Thymus (tissue), 11 donors: ENCODE measurements at regions not wholly inside any gene's neighbourhood (a gene's known extent, or its start where the extent isn't known, plus 50 kb on each side); places are given as distances from the start of the nearest gene placed in this dataset.
"Not testable (repeated sequence)": the region's sequence is repeated elsewhere in the genome, so short reads cannot be mapped to it uniquely, and the experiment has no call there.

Experiments used
- DNase-seq, 9 donors: peaks; one replicate each; pipeline ENCODE4 v3.0.0-alpha.2; 2013; ENCODE audit warnings: low spot score in 9 of 9, low read depth in 6 of 9, missing footprints in 1 of 9
- H3K27ac ChIP-seq, 2 donors: one replicate each; pipeline ENCODE4 v1.5.1; 2013; ENCODE audit warnings: control low read depth in 1 of 2, low read depth in 1 of 2, low read length in 1 of 2, mild to moderate bottlenecking in 1 of 2, moderate library complexity in 1 of 2
- H3K27me3 ChIP-seq, 2 donors: one replicate each; pipeline ENCODE4 v1.5.1; 2013; ENCODE audit warnings: low read length in 1 of 2; ENCODE audit not compliant: control insufficient read depth in 2 of 2, insufficient read depth in 1 of 2
- H3K36me3 ChIP-seq, 2 donors: one replicate each; pipeline ENCODE4 v1.5.1; 2013; ENCODE audit warnings: low read length in 1 of 2, mild to moderate bottlenecking in 1 of 2, moderate library complexity in 1 of 2; ENCODE audit not compliant: control insufficient read depth in 2 of 2, insufficient read depth in 2 of 2
- H3K4me1 ChIP-seq, 2 donors: one replicate each; pipeline ENCODE4 v1.5.1; 2013; ENCODE audit warnings: low read length in 2 of 2; ENCODE audit not compliant: control insufficient read depth in 2 of 2, insufficient read depth in 2 of 2
- H3K4me3 ChIP-seq, 2 donors: one replicate each; pipeline ENCODE4 v1.5.1; 2013; ENCODE audit warnings: low read length in 2 of 2, control low read depth in 1 of 2, mild to moderate bottlenecking in 1 of 2
- H3K9me3 ChIP-seq, 2 donors: one replicate each; pipeline ENCODE4 v1.5.1; 2013; ENCODE audit warnings: low read length in 1 of 2, mild to moderate bottlenecking in 1 of 2; ENCODE audit not compliant: control insufficient read depth in 2 of 2, insufficient read depth in 1 of 2
- WGBS: extraction: QIAGEN DNeasy Blood & Tissue Kit; methylation state at CpG from one replicate; pipeline ENCODE4 v1.1.7; 2013; 5-methylcytosine and 5-hydroxymethylcytosine counted together
- donor health status: healthy.

GRCh38 chr14:52166822-52167221 is 98.0 kb upstream of the NID2 start:
- DNase-seq, result no peak
- no peaks in the 10 kb centered on the region for H3K27me3 ChIP-seq
- 98% methylated on average over 11 of the region's 11 CpGs for WGBS

GRCh38 chr14:52155651-52156213 is 86.9 kb upstream of the NID2 start:
- WGBS, result 97% methylated on average over 24 of the region's 24 CpGs
- no peak for DNase-seq

More at GRCh38 chr14:52166822-52167221, 98.0 kb upstream of the NID2 start:
- Histone ChIP-seq H3K4me1 (no peaks in the 10 kb centered on the region), H3K9me3 (peaks cover 0 to 2% of the 10 kb centered on the region in 2 donors), H3K4me3 (no peak overlapping the region), H3K27ac (no peak overlapping the region), H3K36me3 (no peaks in the 10 kb centered on the region)

GRCh38 chr14:52154992-52155650 is 86.3 kb upstream of the NID2 start:
- H3K4me3 ChIP-seq, result no peak overlapping the region
- H3K9me3 ChIP-seq, result no peaks in the 10 kb centered on the region
- WGBS, result 87% methylated on average over 4 of the region's 4 CpGs
- H3K27me3 ChIP-seq, result no peaks in the 10 kb centered on the region
- H3K27ac ChIP-seq, result no peak overlapping the region
- DNase-seq, result peak in 3 of 9 donors; percentile 7 to 22 (median 10)
- peaks cover 5% of the 10 kb centered on the region in 2 donors for H3K4me1 ChIP-seq
- H3K36me3 ChIP-seq, result no peaks in the 10 kb centered on the region

More at GRCh38 chr14:52155651-52156213, 86.9 kb upstream of the NID2 start:
- Histone ChIP-seq H3K4me1 (peaks cover 5% of the 10 kb centered on the region in 2 donors), H3K36me3 (no peaks in the 10 kb centered on the region), H3K9me3 (no peaks in the 10 kb centered on the region), H3K27me3 (no peaks in the 10 kb centered on the region), H3K27ac (no peak overlapping the region), H3K4me3 (no peak overlapping the region)

GRCh38 chr14:52153939-52154338 is 85.1 kb upstream of the NID2 start:
- 0% methylated on average over 1 of the region's 1 CpG for WGBS
- Histone ChIP-seq H3K27ac (no peak overlapping the region), H3K36me3 (no peaks in the 10 kb centered on the region)

GRCh38 chr14:52150162-52150561 is 81.3 kb upstream of the NID2 start:
- Histone ChIP-seq H3K9me3 (no peaks in the 10 kb centered on the region), H3K27ac (no peak overlapping the region), H3K36me3 (no peaks in the 10 kb centered on the region), H3K4me1 (peaks cover 5% of the 10 kb centered on the region in 2 donors), H3K4me3 (no peak overlapping the region), H3K27me3 (no peaks in the 10 kb centered on the region)
- 99% methylated on average over 2 of the region's 2 CpGs for WGBS
- no peak for DNase-seq

More at GRCh38 chr14:52153939-52154338, 85.1 kb upstream of the NID2 start:
- Histone ChIP-seq H3K27me3 (no peaks in the 10 kb centered on the region), H3K4me3 (no peak overlapping the region), H3K9me3 (no peaks in the 10 kb centered on the region), H3K4me1 (peaks cover 5% of the 10 kb centered on the region in 2 donors)
- peak in 1 of 9 donors; percentile 31 for DNase-seq

- Histone ChIP-seq H3K4me3 (no peak overlapping the region), H3K36me3 (no peaks in the 10 kb centered on the region), H3K4me1 (no peaks in the 10 kb centered on the region), H3K27me3 (no peaks in the 10 kb centered on the region), H3K27ac (no peak overlapping the region), H3K9me3 (no peaks in the 10 kb centered on the region)
- 80% methylated on average over 1 of the region's 1 CpG for WGBS
- DNase-seq, result no peak
Observed at GRCh38 chr14:52148371-52148770, 79.5 kb upstream of the NID2 start.

- H3K4me1 ChIP-seq, result no peaks in the 10 kb centered on the region
- no peaks in the 10 kb centered on the region for H3K36me3 ChIP-seq
- H3K27me3 ChIP-seq, result no peaks in the 10 kb centered on the region
- H3K27ac ChIP-seq, result no peak overlapping the region
- H3K4me3 ChIP-seq, result no peak overlapping the region
- no peak for DNase-seq
- 41% methylated on average over 2 of the region's 2 CpGs for WGBS
- no peaks in the 10 kb centered on the region for H3K9me3 ChIP-seq
Observed at GRCh38 chr14:52146504-52146903, 77.6 kb upstream of the NID2 start.

GRCh38 chr14:52144099-52144498 is 75.2 kb upstream of the NID2 start:
- H3K4me1 ChIP-seq, H3K27me3 ChIP-seq, H3K27ac ChIP-seq, H3K9me3 ChIP-seq, DNase-seq, H3K36me3 ChIP-seq, H3K4me3 ChIP-seq: not testable (repeated sequence)
- WGBS, result 96% methylated on average over 2 of the region's 2 CpGs

GRCh38 chr14:52142504-52142903 is 73.6 kb upstream of the NID2 start:
- Histone ChIP-seq H3K36me3 (no peaks in the 10 kb centered on the region), H3K27ac (no peak overlapping the region), H3K9me3 (no peaks in the 10 kb centered on the region), H3K4me1 (no peaks in the 10 kb centered on the region), H3K27me3 (no peaks in the 10 kb centered on the region), H3K4me3 (no peak overlapping the region)
- no peak for DNase-seq
